T-cell (primary cell): ENCODE measurements at regions not wholly inside any gene's neighbourhood (a gene's known extent, or its start where the extent isn't known, plus 50 kb on each side); places are given as distances from the start of the nearest gene placed in this dataset.

ENCODE experiments used
- ATAC-seq, 4 experiments: fragments of 200-7000 bp in 3 of 4; fragments of 150-1000 bp in 1 of 4; cut with Tn5 transposase; replicated peaks in 1 of 4; 1 replicate in 3 of 4; 2 replicates in 1 of 4; pipeline ENCODE4 v1.10.0; 2021; ENCODE audit warnings: moderate library complexity in 3 of 4, mild to moderate bottlenecking in 2 of 4, moderate number of reproducible peaks in 1 of 4
- CTCF ChIA-PET, 2 donors: fragments of 300-600 bp; sonication (Branson Sonifier 250); formaldehyde crosslinking; loops; one replicate each; lab custom pipeline; 2022; ENCODE audit warnings: antibody characterized with exemption in 2 of 2; lab: Charles Lee
- POLR2A ChIA-PET, 2 donors: fragments of 300-600 bp; sonication (Branson Sonifier 250); formaldehyde crosslinking; loops; one replicate each; lab custom pipeline; 2022; ENCODE audit warnings: antibody characterized with exemption in 2 of 2; lab: Charles Lee
- DNase-seq, 35 experiments: peaks; one replicate each; pipeline versions ENCODE4 v3.0.0 to v3.0.0-alpha.2; 2013 to 2023
- H3K27ac ChIP-seq: one replicate; pipeline ENCODE4 v1.5.1; 2013; ENCODE audit warnings: low read length
- H3K27me3 ChIP-seq, 2 experiments: replicated peaks in 1 of 2; 1 replicate in 1 of 2; 2 replicates in 1 of 2; pipeline versions ENCODE4 v1.6.1 to v1.7.0; 2013; ENCODE audit warnings: low read length in 1 of 2, mixed read lengths in 1 of 2; ENCODE audit not compliant: control insufficient read depth in 2 of 2, insufficient read depth in 2 of 2; ENCODE audit errors: extremely low read depth in 1 of 2
- H3K36me3 ChIP-seq, 2 donors: 1 replicate in 1 of 2; 2 replicates in 1 of 2; pipeline versions ENCODE4 v1.6.1 to v1.7.0; 2013; ENCODE audit warnings: low read length in 1 of 2; ENCODE audit not compliant: control insufficient read depth in 2 of 2, insufficient read depth in 1 of 2; ENCODE audit errors: extremely low read depth in 1 of 2
- H3K4me1 ChIP-seq, 2 experiments: 1 replicate in 1 of 2; 2 replicates in 1 of 2; pipeline versions ENCODE4 v1.6.1 to v1.7.0; 2013; ENCODE audit warnings: low read length in 2 of 2, mixed read lengths in 1 of 2; ENCODE audit not compliant: insufficient read depth in 2 of 2, control insufficient read depth in 1 of 2; ENCODE audit errors: extremely low read depth in 1 of 2
- H3K4me3 ChIP-seq, 2 donors: 1 replicate in 1 of 2; 2 replicates in 1 of 2; pipeline versions ENCODE4 v1.5.1 to v1.7.0; 2013; ENCODE audit warnings: mild to moderate bottlenecking in 2 of 2, low read length in 1 of 2, moderate library complexity in 1 of 2; ENCODE audit not compliant: control insufficient read depth in 1 of 2; ENCODE audit errors: extremely low read depth in 1 of 2
- H3K9me3 ChIP-seq: 2 replicates; pipeline ENCODE4 v1.7.0; 2013
- H3K27ac Mint-ChIP-seq, 2 donors: one replicate each; pipeline ENCODE4 v1.8.0; 2020 to 2021; ENCODE audit warnings: mild to moderate bottlenecking in 2 of 2, mixed read lengths in 2 of 2
- H3K27me3 Mint-ChIP-seq, 2 donors: one replicate each; pipeline ENCODE4 v1.8.0; 2021 to 2022; ENCODE audit warnings: mixed read lengths in 2 of 2
- H3K36me3 Mint-ChIP-seq: one replicate; pipeline ENCODE4 v1.8.0; 2021; ENCODE audit warnings: mixed read lengths
- H3K4me1 Mint-ChIP-seq, 3 donors: one replicate each; pipeline ENCODE4 v1.8.0; 2020 to 2022; ENCODE audit warnings: mixed read lengths in 3 of 3, mild to moderate bottlenecking in 1 of 3
- H3K4me3 Mint-ChIP-seq, 3 donors: one replicate each; pipeline ENCODE4 v1.8.0; 2020 to 2022; ENCODE audit warnings: mild to moderate bottlenecking in 3 of 3, mixed read lengths in 3 of 3, moderate library complexity in 3 of 3
- H3K9me3 Mint-ChIP-seq, 3 donors: one replicate each; pipeline ENCODE4 v1.8.0; 2020 to 2022; ENCODE audit warnings: mixed read lengths in 3 of 3
- WGBS: methylation state at CpG from one replicate; pipeline ENCODE4 v1.1.5; 2013; ENCODE audit warnings: missing lambda C conversion rate; ENCODE audit not compliant: insufficient coverage; 5-methylcytosine and 5-hydroxymethylcytosine counted together

DNA sequence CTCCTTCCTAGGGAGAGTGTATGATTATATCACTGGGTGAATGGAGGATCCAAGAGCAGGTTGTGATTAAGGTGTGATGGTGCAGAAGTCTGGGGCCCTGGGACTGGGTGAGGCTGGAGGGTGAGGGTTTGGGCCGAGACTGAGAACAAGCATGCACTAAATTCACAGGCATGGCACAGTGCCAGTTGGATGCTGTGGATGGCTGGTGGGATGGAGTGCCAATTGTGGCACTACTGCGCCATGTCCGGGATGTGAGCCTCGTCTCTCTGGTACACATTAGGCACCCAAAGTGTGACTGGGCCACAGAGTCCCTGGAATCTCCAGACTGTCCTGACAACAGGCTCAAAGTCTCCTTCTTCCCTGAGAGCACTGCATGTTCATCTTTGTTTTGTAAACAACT lies 208.1 kb downstream of the EMX2 start:
- WGBS = 83% methylated on average over 4 of the region's 4 CpGs
- no peak overlapping the region for H3K4me3 Mint-ChIP-seq

DNA sequence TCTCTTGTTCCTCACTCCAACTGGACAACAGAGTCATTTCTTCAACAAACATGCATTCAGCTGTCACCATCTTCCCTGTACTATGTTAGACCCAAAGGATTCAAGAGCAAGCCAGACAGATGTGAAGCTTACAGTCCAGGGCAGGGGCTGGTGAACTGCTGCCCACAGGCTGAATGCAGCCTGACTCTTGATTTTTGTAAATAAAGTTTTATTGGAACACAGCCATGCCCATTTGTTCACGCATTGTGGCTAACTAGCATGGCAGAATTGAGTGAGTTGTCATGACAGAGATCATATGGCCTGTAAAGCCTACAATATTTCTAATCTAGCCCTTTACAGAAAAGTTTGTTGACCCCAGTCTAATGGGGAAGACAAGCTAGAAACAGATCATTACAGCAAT lies 208.7 kb downstream of the EMX2 start:
- DNase-seq (no peak), ATAC-seq (no peak)
- H3K27me3 ChIP-seq = peaks cover 0 to 9% of the 10 kb centered on the region in 2 experiments
- no peaks in the 10 kb centered on the region for H3K9me3 ChIP-seq
- H3K27me3 Mint-ChIP-seq = no peaks in the 10 kb centered on the region
- WGBS = no CpG with 5 or more reads among the region's 1 CpG
- H3K9me3 Mint-ChIP-seq = no peaks in the 10 kb centered on the region
- H3K27ac ChIP-seq = no peak overlapping the region
- no peak overlapping the region for H3K27ac Mint-ChIP-seq
- H3K4me3 Mint-ChIP-seq = no peak overlapping the region
- H3K4me3 ChIP-seq = no peak overlapping the region
- no peaks in the 10 kb centered on the region for H3K36me3 Mint-ChIP-seq
- CTCF ChIA-PET = interaction anchor here in 1 of 2 donors (0.6 kb wide), 1 partner anchor 500 kb away, joined by 3 read pairs; no protein-coding TSS in a partner anchor
- H3K4me1 Mint-ChIP-seq = no peaks in the 10 kb centered on the region
- no peaks in the 10 kb centered on the region for H3K36me3 ChIP-seq
- POLR2A ChIA-PET = no interaction called here
- no peaks in the 10 kb centered on the region for H3K4me1 ChIP-seq

More for the DNA sequence above, 208.1 kb downstream of the EMX2 start:
- H3K4me1 Mint-ChIP-seq = no peaks in the 10 kb centered on the region
- Histone ChIP-seq H3K27me3 (peaks cover 0 to 9% of the 10 kb centered on the region in 2 experiments), H3K9me3 (no peaks in the 10 kb centered on the region), H3K27ac (no peak overlapping the region), H3K36me3 (no peaks in the 10 kb centered on the region), H3K4me1 (no peaks in the 10 kb centered on the region), H3K4me3 (no peak overlapping the region)
- ATAC-seq (no peak), DNase-seq (no peak)
- no peak overlapping the region for H3K27ac Mint-ChIP-seq
- H3K27me3 Mint-ChIP-seq = no peaks in the 10 kb centered on the region
- ChIA-PET POLR2A (no interaction called here), CTCF (no interaction called here)
- H3K36me3 Mint-ChIP-seq = no peaks in the 10 kb centered on the region
- no peaks in the 10 kb centered on the region for H3K9me3 Mint-ChIP-seq

DNA sequence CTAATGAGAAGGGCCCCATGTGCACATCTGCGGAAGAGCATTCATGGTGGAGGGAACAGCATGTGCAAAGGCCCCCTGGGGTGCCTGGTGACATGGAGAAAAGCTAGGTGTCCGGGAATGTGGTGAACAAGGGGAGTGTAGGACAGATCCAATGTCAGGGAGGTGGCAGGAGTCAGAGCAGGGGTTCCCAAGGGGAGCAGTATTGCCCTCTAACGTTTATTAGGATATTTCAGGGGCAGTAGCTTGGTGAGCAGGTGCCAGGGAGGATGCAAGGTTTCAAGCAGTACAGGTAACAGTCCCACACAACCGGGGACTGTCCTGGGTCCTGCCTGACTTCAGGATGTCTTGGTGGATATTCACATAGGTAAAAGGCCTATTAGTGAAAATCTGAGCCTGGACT lies 209.6 kb downstream of the EMX2 start:
- CTCF ChIA-PET = no interaction called here
- no peaks in the 10 kb centered on the region for H3K36me3 ChIP-seq

DNA sequence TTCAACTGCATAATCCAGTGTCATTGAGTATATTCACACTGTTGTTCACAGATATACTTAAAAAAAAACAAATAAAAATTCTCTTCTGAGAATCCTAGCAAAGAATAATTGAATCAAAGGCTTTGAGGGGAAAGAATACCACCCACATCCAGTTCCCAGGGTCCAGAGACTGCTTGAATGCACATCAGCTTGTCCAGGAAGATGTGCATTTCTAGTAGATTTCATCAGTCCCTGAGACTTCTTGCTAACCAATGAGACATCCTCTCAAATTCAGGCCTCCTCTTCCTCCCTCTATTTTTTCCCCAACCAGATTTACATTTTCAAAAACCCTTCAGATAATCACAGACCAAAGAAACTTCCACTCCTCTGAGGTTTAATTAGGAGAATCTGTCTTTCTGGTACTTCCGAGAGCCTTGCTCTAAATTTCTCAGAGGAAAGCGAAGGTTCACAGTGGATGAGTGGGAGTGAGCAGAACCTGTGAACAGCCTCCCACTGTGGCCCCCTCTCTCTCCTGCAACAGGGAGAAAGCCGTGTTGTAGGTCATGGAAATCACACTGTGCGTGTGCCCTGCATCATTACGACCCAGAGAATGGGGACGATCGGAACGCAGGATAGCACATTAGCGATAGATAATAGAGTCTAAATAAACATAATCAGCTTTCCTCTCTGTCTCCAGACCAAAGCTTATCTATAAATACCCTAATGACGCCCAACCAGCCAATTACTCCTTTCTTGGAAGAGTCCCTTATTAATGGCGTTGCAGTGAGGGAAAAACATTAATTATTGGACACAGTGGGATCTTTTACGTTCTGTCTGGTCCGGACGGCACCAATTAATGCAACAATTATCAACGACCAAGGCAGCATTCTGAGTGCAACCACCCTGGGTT lies 212.5 kb downstream of the EMX2 start:
- H3K4me1 ChIP-seq = no peaks in the 10 kb centered on the region
- H3K9me3 Mint-ChIP-seq = no peaks in the 10 kb centered on the region
- no peaks in the 10 kb centered on the region for H3K4me1 Mint-ChIP-seq
- no peaks in the 10 kb centered on the region for H3K27me3 ChIP-seq
- no peaks in the 10 kb centered on the region for H3K9me3 ChIP-seq
- H3K4me3 ChIP-seq = no peak overlapping the region
- no peak overlapping the region for H3K4me3 Mint-ChIP-seq
- ChIA-PET CTCF (no interaction called here), POLR2A (no interaction called here)
- no peaks in the 10 kb centered on the region for H3K36me3 ChIP-seq
- 90% methylated on average over 4 of the region's 15 CpGs for WGBS
- H3K27ac ChIP-seq = no peak overlapping the region
- ATAC-seq = no peak
- H3K36me3 Mint-ChIP-seq = no peaks in the 10 kb centered on the region
- H3K27ac Mint-ChIP-seq = no peak overlapping the region
- peaks cover 0 to 2% of the 10 kb centered on the region in 2 donors for H3K27me3 Mint-ChIP-seq
- no peak for DNase-seq

More for the DNA sequence above, 209.6 kb downstream of the EMX2 start:
- ATAC-seq = no peak
- H3K4me3 ChIP-seq = no peak overlapping the region
- H3K27ac Mint-ChIP-seq = no peak overlapping the region
- H3K4me1 ChIP-seq = no peaks in the 10 kb centered on the region
- no peaks in the 10 kb centered on the region for H3K27me3 Mint-ChIP-seq
- no peaks in the 10 kb centered on the region for H3K36me3 Mint-ChIP-seq
- POLR2A ChIA-PET = no interaction called here
- no peaks in the 10 kb centered on the region for H3K9me3 Mint-ChIP-seq
- H3K27ac ChIP-seq = no peak overlapping the region
- 65% methylated on average over 3 of the region's 4 CpGs for WGBS
- peaks cover 0 to 9% of the 10 kb centered on the region in 2 experiments for H3K27me3 ChIP-seq
- no peak overlapping the region for H3K4me3 Mint-ChIP-seq
- no peaks in the 10 kb centered on the region for H3K4me1 Mint-ChIP-seq
- DNase-seq = no peak
- no peaks in the 10 kb centered on the region for H3K9me3 ChIP-seq

DNA sequence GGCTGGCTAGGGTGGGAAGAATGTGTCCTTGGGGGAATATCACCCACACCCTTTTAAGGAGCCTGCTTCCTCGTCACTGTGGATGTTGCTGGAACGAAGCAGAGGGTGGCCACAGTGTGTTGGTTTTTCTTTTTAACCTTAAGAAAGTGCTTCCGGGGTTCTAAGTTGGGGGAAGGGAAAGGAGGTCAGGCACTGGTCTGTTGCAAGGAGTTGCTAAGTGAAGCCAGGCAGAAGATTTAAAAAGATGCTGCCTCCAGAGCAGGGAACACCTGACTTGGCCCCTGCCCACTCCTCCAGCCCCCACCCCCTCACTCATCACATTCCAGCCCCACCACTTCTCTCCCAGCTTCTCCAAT lies 213.1 kb downstream of the EMX2 start:
- POLR2A ChIA-PET = no interaction called here
- no peaks in the 10 kb centered on the region for H3K36me3 ChIP-seq
- no peak overlapping the region for H3K27ac ChIP-seq
- H3K4me1 Mint-ChIP-seq = no peaks in the 10 kb centered on the region
- DNase-seq (no peak), ATAC-seq (no peak)
- H3K4me1 ChIP-seq = no peaks in the 10 kb centered on the region
- no peak overlapping the region for H3K27ac Mint-ChIP-seq
- no peaks in the 10 kb centered on the region for H3K9me3 ChIP-seq
- H3K9me3 Mint-ChIP-seq = no peaks in the 10 kb centered on the region
- H3K4me3 Mint-ChIP-seq = no peak overlapping the region
- H3K4me3 ChIP-seq = no peak overlapping the region
- no peaks in the 10 kb centered on the region for H3K36me3 Mint-ChIP-seq
- CTCF ChIA-PET = no interaction called here
- no peaks in the 10 kb centered on the region for H3K27me3 ChIP-seq
- peaks cover 2 to 4% of the 10 kb centered on the region in 2 donors for H3K27me3 Mint-ChIP-seq
- no CpG with 5 or more reads among the region's 3 CpGs for WGBS

DNA sequence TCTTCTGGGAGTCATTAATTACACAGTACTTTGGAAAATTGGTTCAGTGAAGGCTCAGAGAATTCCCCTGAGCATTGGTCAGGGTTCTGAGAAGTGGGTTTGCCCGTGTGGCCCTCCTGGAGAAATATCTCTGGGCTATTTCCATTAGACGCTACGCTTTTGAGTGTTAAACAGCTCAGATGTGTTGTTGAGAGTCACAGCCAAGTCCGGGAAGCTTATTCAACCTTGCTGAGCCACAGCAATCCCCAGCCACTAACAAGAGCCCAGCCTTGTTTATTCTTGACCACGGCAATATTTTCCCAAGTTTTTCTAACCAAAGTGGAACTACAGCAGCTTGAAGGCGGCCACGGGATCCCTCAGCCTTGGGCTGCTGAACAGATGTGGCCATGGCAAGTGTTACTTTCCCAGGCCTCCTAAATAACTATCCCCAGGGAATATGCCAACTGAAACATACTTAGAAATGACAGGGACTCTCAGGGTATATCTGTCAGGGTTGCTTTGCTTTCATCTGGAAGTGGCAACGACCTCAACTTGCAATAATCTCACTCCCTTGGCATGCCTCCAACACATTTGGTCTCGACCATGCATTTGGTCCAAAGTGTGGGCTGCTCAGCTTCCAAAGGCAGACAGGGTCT lies 214.7 kb downstream of the EMX2 start:
- H3K4me3 ChIP-seq = no peak overlapping the region
- POLR2A ChIA-PET = no interaction called here
- no peaks in the 10 kb centered on the region for H3K9me3 ChIP-seq
- no peaks in the 10 kb centered on the region for H3K36me3 ChIP-seq
- peaks cover 0 to 8% of the 10 kb centered on the region in 2 experiments for H3K27me3 ChIP-seq
- DNase-seq (no peak), ATAC-seq (no peak)
- H3K4me1 ChIP-seq = no peaks in the 10 kb centered on the region
- 71% methylated on average over 5 of the region's 9 CpGs for WGBS
- H3K36me3 Mint-ChIP-seq = no peaks in the 10 kb centered on the region
- peaks cover 11 to 15% of the 10 kb centered on the region in 2 donors for H3K27me3 Mint-ChIP-seq
- H3K27ac Mint-ChIP-seq = no peak overlapping the region
- CTCF ChIA-PET = no interaction called here
- no peaks in the 10 kb centered on the region for H3K9me3 Mint-ChIP-seq
- H3K4me3 Mint-ChIP-seq = no peak overlapping the region
- no peaks in the 10 kb centered on the region for H3K4me1 Mint-ChIP-seq
- H3K27ac ChIP-seq = no peak overlapping the region
